ENCODE measurements at regions not wholly inside any gene's neighbourhood (a gene's known extent, or its start where the extent isn't known, plus 50 kb on each side); places are given as distances from the start of the nearest gene placed in this dataset.

- BruUV-seq (replicated peaks) = no TSS peak
- no peaks in the 10 kb centered on the region for H3K9me3 ChIP-seq (ENCODE audit: low read depth, low read length, poor library complexity, severe bottlenecking)
- no peaks in the 10 kb centered on the region for H3K27me3 ChIP-seq (replicated peaks; ENCODE audit: insufficient read depth, low read depth, low read length, poor library complexity)
- no peaks in the 10 kb centered on the region for H3K36me3 ChIP-seq (ENCODE audit: insufficient read depth, low read length, poor library complexity, severe bottlenecking)
- TF ChIP-seq CTCF (conservative IDR thresholded peaks at IDR 0.05; ENCODE audit: low read depth, low read length) (no peak), EZH2 (IDR thresholded peaks at IDR 0.05; ENCODE audit: borderline replicate concordance, low read depth, low read length, poor library complexity, severe bottlenecking) (no peak)
- no peaks in the 10 kb centered on the region for H3K4me1 ChIP-seq (ENCODE audit: insufficient read depth, low read length, poor library complexity, severe bottlenecking)
- no peak overlapping the region for H3K4me3 ChIP-seq (ENCODE audit: low read depth, low read length, poor library complexity, severe bottlenecking)
- ChIA-PET POLR2A (ENCODE audit: low non-redundant PET) (no interaction called here), CTCF (no interaction called here)
- no peak overlapping the region for H3K27ac ChIP-seq (ENCODE audit: low read depth, low read length, poor library complexity, severe bottlenecking)
- intact Hi-C loops (cut with micrococcal nuclease; ENCODE audit: unreplicated experiment) = no loop called here
- DNase-seq (ENCODE audit: low spot score) = no peak
Observed at GRCh38 chr3:72480366-72480765, 367.9 kb downstream of the SHQ1 start.

- BruUV-seq (replicated peaks) = no TSS peak
Observed at GRCh38 chr3:72479651-72480215, 368.5 kb downstream of the SHQ1 start.

GRCh38 chr3:72476139-72476483 lies 372.1 kb downstream of the SHQ1 start:
- Histone ChIP-seq H3K27me3 (replicated peaks; ENCODE audit: insufficient read depth, low read depth, low read length, poor library complexity) (no peaks in the 10 kb centered on the region), H3K27ac (ENCODE audit: low read depth, low read length, poor library complexity, severe bottlenecking) (no peak overlapping the region), H3K4me3 (ENCODE audit: low read depth, low read length, poor library complexity, severe bottlenecking) (no peak overlapping the region), H3K4me1 (ENCODE audit: insufficient read depth, low read length, poor library complexity, severe bottlenecking) (no peaks in the 10 kb centered on the region), H3K9me3 (ENCODE audit: low read depth, low read length, poor library complexity, severe bottlenecking) (no peaks in the 10 kb centered on the region), H3K36me3 (ENCODE audit: insufficient read depth, low read length, poor library complexity, severe bottlenecking) (no peaks in the 10 kb centered on the region)
- no peak for TF ChIP-seq EZH2 (IDR thresholded peaks at IDR 0.05; ENCODE audit: borderline replicate concordance, low read depth, low read length, poor library complexity, severe bottlenecking)
- TF ChIP-seq CTCF (conservative IDR thresholded peaks at IDR 0.05; ENCODE audit: low read depth, low read length) = no peak
- intact Hi-C loops (cut with micrococcal nuclease; ENCODE audit: unreplicated experiment) = no loop called here
- ChIA-PET CTCF (no interaction called here), POLR2A (ENCODE audit: low non-redundant PET) (no interaction called here)
- DNase-seq (ENCODE audit: low spot score) = no peak
- no TSS peak for BruUV-seq (replicated peaks)

More at GRCh38 chr3:72479651-72480215, 368.5 kb downstream of the SHQ1 start:
- Histone ChIP-seq H3K27ac (ENCODE audit: low read depth, low read length, poor library complexity, severe bottlenecking) (no peak overlapping the region), H3K4me3 (ENCODE audit: low read depth, low read length, poor library complexity, severe bottlenecking) (no peak overlapping the region), H3K36me3 (ENCODE audit: insufficient read depth, low read length, poor library complexity, severe bottlenecking) (no peaks in the 10 kb centered on the region), H3K4me1 (ENCODE audit: insufficient read depth, low read length, poor library complexity, severe bottlenecking) (no peaks in the 10 kb centered on the region), H3K27me3 (replicated peaks; ENCODE audit: insufficient read depth, low read depth, low read length, poor library complexity) (no peaks in the 10 kb centered on the region), H3K9me3 (ENCODE audit: low read depth, low read length, poor library complexity, severe bottlenecking) (no peaks in the 10 kb centered on the region)
- CTCF ChIA-PET = no interaction called here
- TF ChIP-seq EZH2 (IDR thresholded peaks at IDR 0.05; ENCODE audit: borderline replicate concordance, low read depth, low read length, poor library complexity, severe bottlenecking) (no peak), CTCF (conservative IDR thresholded peaks at IDR 0.05; ENCODE audit: low read depth, low read length) (no peak)
- intact Hi-C loops (cut with micrococcal nuclease; ENCODE audit: unreplicated experiment) = no loop called here
- POLR2A ChIA-PET (ENCODE audit: low non-redundant PET) = no interaction called here
- DNase-seq (ENCODE audit: low spot score) = no peak
